ENCODE measurements at regions not wholly inside any gene's neighbourhood (a gene's known extent, or its start where the extent isn't known, plus 50 kb on each side); places are given as distances from the start of the nearest gene placed in this dataset.
"Not testable (repeated sequence)": the region's sequence is repeated elsewhere in the genome, so short reads cannot be mapped to it uniquely, and the experiment has no call there.

- DNase-seq (ENCODE audit: low read depth): no peak
- no peak overlapping the region for H3K4me3 ChIP-seq (ENCODE audit: low read depth, low read length)
- no peak for TF ChIP-seq CTCF (IDR thresholded peaks at IDR 0.05; ENCODE audit: insufficient read depth, low read depth, low read length)
Observed at GRCh38 chr1:194013561-194013960, 827.1 kb upstream of the B3GALT2 start.

- no peak for DNase-seq (ENCODE audit: low read depth)
- no peak for TF ChIP-seq CTCF (IDR thresholded peaks at IDR 0.05; ENCODE audit: insufficient read depth, low read depth, low read length)
- no peak overlapping the region for H3K4me3 ChIP-seq (ENCODE audit: low read depth, low read length)
Observed at GRCh38 chr1:194004146-194004545, 817.7 kb upstream of the B3GALT2 start.

GRCh38 chr1:194001726-194002350 lies 815.4 kb upstream of the B3GALT2 start:
- not testable (repeated sequence) for DNase-seq (ENCODE audit: low read depth); H3K4me3 ChIP-seq (ENCODE audit: low read depth, low read length)

- DNase-seq (ENCODE audit: low read depth): no peak
- no peak overlapping the region for H3K4me3 ChIP-seq (ENCODE audit: low read depth, low read length)
- no peak for TF ChIP-seq CTCF (IDR thresholded peaks at IDR 0.05; ENCODE audit: insufficient read depth, low read depth, low read length)
Observed at GRCh38 chr1:193988885-193989284, 802.5 kb upstream of the B3GALT2 start.

- no peak for DNase-seq (ENCODE audit: low read depth)
- no peak overlapping the region for H3K4me3 ChIP-seq (ENCODE audit: low read depth, low read length)
Observed at GRCh38 chr1:193979219-193979618, 792.8 kb upstream of the B3GALT2 start.

DNA sequence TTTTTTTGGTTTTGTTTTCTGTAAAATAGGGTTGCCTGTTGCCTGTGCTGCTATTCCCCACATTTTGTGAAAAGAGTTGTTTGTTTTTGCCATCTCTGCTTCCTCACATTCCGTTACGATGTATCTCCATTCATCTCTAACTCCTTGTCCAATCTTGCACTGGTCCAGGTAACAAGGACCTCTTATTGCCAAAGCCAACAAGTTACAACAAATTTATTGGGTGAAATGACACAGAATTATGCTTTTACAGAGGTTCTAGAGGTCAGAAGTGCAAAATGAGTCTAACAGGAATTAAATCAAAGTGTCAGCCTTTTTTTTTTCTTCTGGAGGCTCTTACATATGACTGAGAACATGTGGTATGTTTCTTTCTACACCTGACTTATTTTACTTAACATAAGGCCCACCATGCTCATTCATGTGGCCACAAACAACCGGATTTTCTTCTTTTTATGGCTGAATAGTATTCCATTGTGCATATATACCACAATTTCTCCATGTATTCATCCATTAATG lies 787.9 kb upstream of the B3GALT2 start:
- DNase-seq (ENCODE audit: low read depth): no peak
- no peak for TF ChIP-seq CTCF (IDR thresholded peaks at IDR 0.05; ENCODE audit: insufficient read depth, low read depth, low read length)
- H3K4me3 ChIP-seq (ENCODE audit: low read depth, low read length): no peak overlapping the region

More at GRCh38 chr1:193979219-193979618, 792.8 kb upstream of the B3GALT2 start:
- no peak for TF ChIP-seq CTCF (IDR thresholded peaks at IDR 0.05; ENCODE audit: insufficient read depth, low read depth, low read length)

DNA sequence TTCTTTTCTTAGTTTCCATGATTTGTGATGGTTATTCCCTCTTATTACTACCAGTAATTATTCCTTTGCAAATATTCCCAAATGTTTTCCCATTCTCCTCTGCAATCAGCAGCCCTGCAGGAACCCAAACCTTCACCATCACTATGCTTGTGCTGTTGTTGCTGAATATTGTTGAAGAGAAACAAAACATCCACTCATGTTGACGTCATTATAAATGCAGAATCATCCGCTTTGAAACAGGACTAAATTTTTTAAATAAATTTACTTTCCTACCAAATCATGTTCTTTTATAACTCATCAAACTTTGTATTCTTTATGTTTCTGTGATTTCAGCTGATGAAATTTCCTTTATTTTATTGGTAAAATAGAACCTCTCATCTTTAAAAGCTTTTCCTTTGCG lies 787.0 kb upstream of the B3GALT2 start:
- no peak overlapping the region for H3K4me3 ChIP-seq (ENCODE audit: low read depth, low read length)
- no peak for TF ChIP-seq CTCF (IDR thresholded peaks at IDR 0.05; ENCODE audit: insufficient read depth, low read depth, low read length)
- no peak for DNase-seq (ENCODE audit: low read depth)

All from fibroblast of villous mesenchyme (primary cell).